HG03064 (cell line): ENCODE measurements at regions not wholly inside any gene's neighbourhood (a gene's known extent, or its start where the extent isn't known, plus 50 kb on each side); places are given as distances from the start of the nearest gene placed in this dataset.
"Not testable (repeated sequence)": the region's sequence is repeated elsewhere in the genome, so short reads cannot be mapped to it uniquely, and the experiment has no call there.

Experiments
- ATAC-seq: cut with Tn5 transposase; IDR thresholded peaks from one replicate; pipeline ENCODE4 v1.9.1; 2021; ENCODE audit warnings: low read depth; ENCODE audit not compliant: unreplicated experiment

DNA sequence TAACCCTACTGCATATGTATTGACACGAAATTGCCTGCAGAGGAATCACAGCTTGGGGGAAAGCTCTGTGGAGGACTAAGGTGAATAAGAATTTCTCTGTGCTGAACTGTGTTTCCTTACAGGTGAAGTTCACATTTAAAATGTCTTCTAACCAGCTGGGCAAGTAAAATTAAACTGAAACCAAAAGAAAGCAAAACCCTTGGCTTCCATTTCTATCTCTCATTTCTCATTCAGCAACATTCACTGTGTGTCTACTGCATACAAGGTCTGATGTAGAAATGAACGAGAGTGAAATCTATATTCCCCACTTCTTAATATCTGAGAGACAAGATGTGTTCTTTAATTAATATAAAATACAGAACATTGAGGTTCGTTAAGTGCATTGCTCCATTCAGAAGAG, 397.3 kb downstream of the SOX11 start:
- no peak for ATAC-seq

DNA sequence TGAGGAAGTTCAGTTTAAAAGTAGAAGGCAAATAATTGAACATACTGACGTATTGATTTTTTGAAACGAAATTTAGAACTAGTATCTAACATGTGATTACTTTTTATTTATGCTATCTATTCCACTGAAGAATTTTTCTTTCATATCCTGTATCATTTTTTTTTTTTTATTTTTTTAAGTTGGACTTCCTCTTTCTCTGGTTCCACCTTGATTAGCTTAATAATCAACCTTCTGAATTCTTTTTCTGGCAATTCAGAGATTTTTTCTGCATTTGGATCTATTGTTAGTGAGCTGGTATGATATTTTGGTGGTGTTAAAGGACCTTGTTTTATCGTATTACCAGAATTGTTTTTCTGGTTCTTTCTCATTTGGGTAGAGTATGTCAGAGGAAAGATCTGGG, 411.2 kb downstream of the SOX11 start:
- ATAC-seq, result no peak

- no peak for ATAC-seq
Measured at GRCh38 chr2:6103949-6104348, 411.8 kb downstream of the SOX11 start.

DNA sequence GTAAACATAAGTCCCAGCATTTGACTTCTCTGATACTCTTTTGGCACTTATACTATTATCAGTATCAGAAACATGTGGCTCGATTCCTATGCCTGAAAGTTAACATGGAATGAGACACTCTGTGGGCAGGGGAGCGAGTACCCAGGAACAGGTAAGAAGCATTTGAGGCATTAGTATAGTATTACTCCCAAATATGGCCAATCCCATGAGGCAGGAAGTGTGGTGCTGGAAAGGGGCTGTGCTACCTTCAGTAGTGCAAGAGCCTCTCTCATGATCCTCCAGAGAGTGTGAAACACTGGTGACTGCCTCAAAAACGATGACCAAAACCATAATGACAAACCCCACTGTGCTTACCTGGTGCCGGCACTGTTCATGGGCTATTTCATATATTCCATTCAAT, 415.1 kb downstream of the SOX11 start:
- no peak for ATAC-seq

DNA sequence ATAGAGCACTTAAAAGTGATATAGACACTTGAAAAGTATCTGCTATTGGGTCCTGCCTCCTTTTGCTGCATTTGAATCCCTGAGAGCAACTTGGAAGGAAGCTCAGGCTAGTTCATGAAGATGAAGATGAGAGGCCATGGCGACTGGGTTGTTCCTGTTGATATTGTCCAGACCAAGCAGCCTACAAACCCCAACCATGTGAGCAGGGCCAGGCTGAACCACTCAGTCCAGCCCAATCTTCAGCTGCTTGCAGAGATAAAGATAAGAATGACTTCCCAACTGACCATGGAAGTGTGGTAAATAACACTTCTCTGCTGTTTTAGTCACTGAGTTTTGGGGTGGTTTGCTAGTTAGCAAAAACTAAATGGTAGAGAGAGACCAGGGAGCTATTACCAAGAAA, 417.6 kb downstream of the SOX11 start:
- ATAC-seq, result no peak

DNA sequence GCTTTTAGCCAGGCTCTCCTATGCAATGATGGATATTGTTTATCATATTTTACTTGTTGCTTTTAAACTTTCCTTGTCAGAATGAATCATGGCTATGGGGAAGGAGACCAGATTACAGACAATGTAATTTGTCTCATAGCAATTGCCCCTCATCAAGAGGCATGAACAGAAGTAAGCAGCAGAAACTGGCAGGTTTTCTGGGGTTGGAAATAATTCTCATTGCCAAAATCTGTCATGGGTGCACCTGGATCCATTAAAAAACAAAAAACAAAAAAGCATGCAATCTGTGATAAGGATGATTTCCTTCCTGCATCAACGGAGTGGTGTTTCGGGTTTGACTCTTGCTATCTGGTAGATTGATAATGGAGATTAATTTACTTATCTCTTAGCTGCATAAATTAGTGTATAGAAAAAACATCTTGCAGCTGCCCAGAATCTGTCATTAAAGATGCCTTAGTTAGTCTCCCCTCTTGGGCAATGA, 419.6 kb downstream of the SOX11 start:
- ATAC-seq, result no peak

DNA sequence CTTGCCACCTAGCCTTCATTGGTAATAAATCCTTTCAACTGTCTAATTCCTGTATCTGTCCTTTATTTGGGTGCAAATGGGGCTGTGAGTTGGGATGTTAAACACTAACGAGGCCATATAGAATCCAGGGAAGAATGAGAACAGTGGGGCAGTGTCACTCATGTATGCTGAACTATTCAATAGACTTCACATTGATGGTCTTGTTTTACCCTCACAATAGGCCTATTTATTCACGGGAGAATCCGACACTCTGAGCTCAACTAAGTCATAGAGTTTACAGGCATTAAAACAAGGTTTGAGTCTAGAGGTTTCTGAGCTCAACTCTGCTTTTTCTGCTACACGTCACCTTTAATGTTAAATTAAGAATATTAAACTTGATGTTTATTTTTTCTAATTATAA, 421.6 kb downstream of the SOX11 start:
- no peak for ATAC-seq

GRCh38 chr2:6127718-6128117, 435.5 kb downstream of the SOX11 start:
- no peak for ATAC-seq

- no peak for ATAC-seq
Measured at GRCh38 chr2:6139142-6139541, 447.0 kb downstream of the SOX11 start.

- no peak for ATAC-seq
Measured at GRCh38 chr2:6139916-6140315, 447.7 kb downstream of the SOX11 start.

GRCh38 chr2:6140509-6140908, 448.3 kb downstream of the SOX11 start:
- ATAC-seq, result no peak

DNA sequence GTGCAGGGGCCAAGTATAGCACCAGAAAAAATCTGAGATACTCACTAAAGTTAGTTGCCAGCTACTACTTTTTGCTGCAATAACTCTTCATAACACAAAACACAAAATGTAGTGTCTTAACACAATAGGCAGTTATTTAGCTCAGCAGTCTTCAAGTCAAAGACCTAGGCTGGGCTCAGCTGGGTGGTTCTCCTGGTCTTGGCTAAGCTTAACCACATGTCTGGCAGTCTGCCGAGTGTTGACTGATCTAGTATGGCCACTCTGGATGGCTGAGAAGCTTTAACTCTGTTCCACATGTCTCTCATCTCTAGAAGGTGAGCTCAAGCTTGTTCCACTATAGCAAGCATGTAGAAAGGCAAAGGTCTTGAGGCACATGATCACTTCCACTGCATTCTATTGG, 451.6 kb downstream of the SOX11 start:
- ATAC-seq, result no peak

- not testable (repeated sequence) for ATAC-seq
Measured at GRCh38 chr2:6147215-6147614, 455.0 kb downstream of the SOX11 start.

GRCh38 chr2:6148882-6149281, 456.7 kb downstream of the SOX11 start:
- ATAC-seq, result no peak

GRCh38 chr2:6159606-6160005, 467.4 kb downstream of the SOX11 start:
- ATAC-seq, result no peak

DNA sequence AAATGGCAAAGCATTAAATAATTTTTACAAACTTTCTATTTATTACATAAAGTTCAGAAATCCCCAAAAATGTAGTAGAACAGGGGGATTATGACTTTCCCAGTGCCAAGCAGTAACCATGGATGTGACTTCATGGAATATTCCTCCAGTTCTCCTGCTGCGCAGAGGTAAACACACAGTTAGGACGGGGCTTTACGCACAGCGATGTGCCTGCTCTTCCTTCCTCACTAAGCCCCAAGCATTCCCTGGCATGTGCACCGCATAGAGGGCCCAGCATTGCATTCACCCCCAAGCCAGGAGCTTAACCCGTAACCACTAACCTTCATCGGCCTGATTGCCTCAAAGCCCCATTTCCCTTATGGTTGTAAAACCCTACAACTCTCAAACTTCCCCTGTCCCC, 471.7 kb downstream of the SOX11 start:
- no peak for ATAC-seq

DNA sequence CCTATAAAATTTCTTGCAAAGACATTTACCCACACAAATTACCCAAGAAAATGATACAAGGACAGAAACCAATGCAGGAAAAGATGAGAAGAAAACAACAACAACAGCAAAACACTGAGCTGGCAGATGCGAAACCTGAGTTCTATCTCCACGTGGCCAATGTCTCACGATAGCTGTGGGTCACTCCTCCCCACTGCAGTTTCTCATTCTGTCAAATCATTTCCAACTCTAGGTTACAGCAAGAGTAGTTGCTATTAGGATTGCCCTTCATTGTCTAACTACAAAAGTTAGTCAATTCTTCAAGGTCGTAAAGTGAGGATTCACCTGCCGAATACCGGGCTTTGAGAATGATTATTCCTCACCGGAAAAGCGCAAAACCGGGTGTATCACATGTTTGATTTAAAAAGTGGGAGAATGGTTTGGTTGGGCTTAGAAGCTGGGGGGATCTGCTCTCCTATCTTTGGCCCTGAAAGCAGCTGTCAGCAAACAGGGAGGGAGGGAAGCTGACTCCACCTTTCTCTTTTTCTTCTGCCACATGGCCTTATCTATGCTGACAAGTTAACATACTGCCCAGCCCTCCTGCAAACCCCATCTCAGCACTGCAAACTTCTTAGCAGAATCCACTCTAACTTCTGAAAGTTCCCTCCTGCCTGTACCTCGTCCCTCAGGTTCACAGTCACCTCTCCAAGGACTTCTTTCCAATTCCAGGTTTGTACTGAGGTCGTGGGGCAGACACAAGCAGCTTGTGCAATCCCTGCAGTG, 473.0 kb downstream of the SOX11 start:
- no peak for ATAC-seq

- ATAC-seq, result no peak
Measured at GRCh38 chr2:6167592-6168138, 475.5 kb downstream of the SOX11 start.

DNA sequence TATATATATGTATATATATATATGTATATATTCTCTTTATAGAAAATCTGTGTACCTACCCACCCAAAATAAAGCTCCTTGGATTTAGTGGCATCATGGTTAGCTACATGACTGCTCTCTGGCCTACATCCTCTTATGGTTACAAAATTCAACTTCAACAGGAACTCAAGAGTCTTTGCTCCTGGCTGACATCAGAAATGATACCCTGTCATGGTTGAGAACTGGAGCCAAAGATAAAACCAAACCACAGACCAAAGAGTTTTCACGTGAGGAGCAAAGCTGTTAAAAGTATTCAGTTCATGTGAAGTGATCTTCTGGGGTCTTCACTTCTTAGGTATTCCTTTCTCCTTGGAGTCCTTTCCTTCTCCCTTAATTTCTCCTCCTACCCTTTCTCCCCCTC, 476.3 kb downstream of the SOX11 start:
- ATAC-seq, result no peak

DNA sequence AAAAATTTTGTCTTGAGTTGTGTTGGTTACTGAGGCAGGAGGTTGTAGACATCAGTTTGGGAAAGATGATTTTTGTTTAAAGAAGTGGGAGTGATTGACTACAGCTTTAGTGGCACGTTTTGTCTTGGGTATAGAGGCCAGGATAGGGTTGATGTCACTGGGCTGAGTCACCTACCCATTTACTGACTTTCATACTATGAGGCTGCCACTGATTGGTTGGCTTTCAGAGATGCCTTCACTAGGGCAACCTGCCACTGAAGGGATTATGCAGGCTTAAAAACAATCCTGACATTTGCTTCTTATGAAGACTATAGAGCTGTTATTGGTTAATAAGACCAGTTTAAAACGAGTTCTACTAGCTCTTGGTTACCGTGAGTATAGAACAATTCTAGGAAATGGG, 479.1 kb downstream of the SOX11 start:
- no peak for ATAC-seq

DNA sequence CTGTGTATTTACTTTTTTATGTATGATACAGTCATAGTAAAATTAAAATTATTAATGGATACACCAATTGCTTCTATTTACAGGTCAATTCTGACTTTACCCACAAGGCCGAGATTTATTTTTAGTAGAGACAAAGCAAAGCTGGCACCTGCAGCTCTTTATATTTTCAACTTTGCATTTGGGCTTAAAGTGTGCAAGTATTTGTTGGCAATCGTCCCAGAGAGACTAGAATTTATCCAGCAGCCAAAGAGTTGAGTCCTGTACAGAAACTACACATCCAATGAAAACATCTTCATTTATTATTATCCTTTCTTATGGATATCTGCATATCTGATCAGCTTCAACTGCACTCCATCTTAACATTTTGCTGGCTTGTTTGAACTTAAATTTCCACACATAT, 485.6 kb downstream of the SOX11 start:
- no peak for ATAC-seq

GRCh38 chr2:6181525-6181924, 489.3 kb downstream of the SOX11 start:
- no peak for ATAC-seq
